ENCODE measurements at regions not wholly inside any gene's neighbourhood (a gene's known extent, or its start where the extent isn't known, plus 50 kb on each side); places are given as distances from the start of the nearest gene placed in this dataset.

DNA sequence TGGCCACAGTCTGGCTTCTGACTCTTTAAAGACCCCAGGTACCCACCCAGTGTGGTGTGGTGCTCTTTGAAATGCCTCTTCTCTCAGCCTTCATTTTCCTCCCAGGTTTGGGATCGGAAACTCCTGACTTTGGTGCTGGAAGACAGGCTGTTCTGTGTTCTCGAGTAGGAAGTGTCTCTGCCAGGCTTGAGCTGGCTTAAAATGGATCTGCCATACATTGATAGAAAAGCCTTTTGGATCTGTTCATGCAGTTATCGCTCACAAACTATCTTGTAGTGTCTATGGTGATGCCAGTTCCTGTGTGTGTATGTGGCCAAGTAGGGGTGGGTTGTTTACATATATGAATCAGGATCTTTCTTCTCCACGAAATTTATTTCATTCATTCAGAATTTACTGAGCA lies 307.3 kb upstream of the CHD6 start:
- no peak for TF ChIP-seq EZH2 (IDR thresholded peaks at IDR 0.05; ENCODE audit: insufficient read depth, poor library complexity, severe bottlenecking)
- no peak for TF ChIP-seq EZH2phosphoT487 (IDR thresholded peaks at IDR 0.05; ENCODE audit: insufficient read depth, low read depth)
